ENCODE measurements at regions not wholly inside any gene's neighbourhood (a gene's known extent, or its start where the extent isn't known, plus 50 kb on each side); places are given as distances from the start of the nearest gene placed in this dataset.

- Histone ChIP-seq H3K27ac (no peak overlapping the region), H3K4me1 (ENCODE audit: low read depth) (no peaks in the 10 kb centered on the region), H3K4me3 (no peak overlapping the region), H3K36me3 (no peaks in the 10 kb centered on the region), H3K9me3 (ENCODE audit: low read depth) (peaks cover 5% of the 10 kb centered on the region), H3K27me3 (no peaks in the 10 kb centered on the region)
- no peak for DNase-seq (ENCODE audit: low read depth in 1 of 2, low spot score in 1 of 2)
- TF ChIP-seq CTCF (IDR thresholded peaks at IDR 0.05; ENCODE audit: low read depth, low read length), result no peak
Observed at GRCh38 chr10:109427411-109427810, 495.9 kb downstream of the XPNPEP1 start.

- TF ChIP-seq CTCF (IDR thresholded peaks at IDR 0.05; ENCODE audit: low read depth, low read length), result no peak
- H3K27me3 ChIP-seq, result no peaks in the 10 kb centered on the region
- DNase-seq (ENCODE audit: low read depth in 1 of 2, low spot score in 1 of 2), result no peak
Observed at GRCh38 chr10:109426987-109427386, 496.3 kb downstream of the XPNPEP1 start.

GRCh38 chr10:109418795-109419194 lies 504.5 kb downstream of the XPNPEP1 start:
- no peak for TF ChIP-seq CTCF (IDR thresholded peaks at IDR 0.05; ENCODE audit: low read depth, low read length)
- H3K27ac ChIP-seq, result no peak overlapping the region

More at GRCh38 chr10:109426987-109427386, 496.3 kb downstream of the XPNPEP1 start:
- Histone ChIP-seq H3K36me3 (no peaks in the 10 kb centered on the region), H3K9me3 (ENCODE audit: low read depth) (peaks cover 5% of the 10 kb centered on the region), H3K4me3 (no peak overlapping the region), H3K27ac (no peak overlapping the region), H3K4me1 (ENCODE audit: low read depth) (no peaks in the 10 kb centered on the region)

GRCh38 chr10:109417803-109418202 lies 505.5 kb downstream of the XPNPEP1 start:
- Histone ChIP-seq H3K4me3 (no peak overlapping the region), H3K36me3 (no peaks in the 10 kb centered on the region), H3K9me3 (ENCODE audit: low read depth) (peaks cover 4% of the 10 kb centered on the region), H3K27me3 (no peaks in the 10 kb centered on the region), H3K4me1 (ENCODE audit: low read depth) (no peaks in the 10 kb centered on the region), H3K27ac (no peak overlapping the region)
- DNase-seq (ENCODE audit: low read depth in 1 of 2, low spot score in 1 of 2), result no peak
- TF ChIP-seq CTCF (IDR thresholded peaks at IDR 0.05; ENCODE audit: low read depth, low read length), result no peak

More at GRCh38 chr10:109418795-109419194, 504.5 kb downstream of the XPNPEP1 start:
- no peaks in the 10 kb centered on the region for H3K4me1 ChIP-seq (ENCODE audit: low read depth)
- H3K9me3 ChIP-seq (ENCODE audit: low read depth), result peaks cover 4% of the 10 kb centered on the region
- no peak for DNase-seq (ENCODE audit: low read depth in 1 of 2, low spot score in 1 of 2)
- H3K27me3 ChIP-seq, result no peaks in the 10 kb centered on the region
- H3K4me3 ChIP-seq, result no peak overlapping the region
- H3K36me3 ChIP-seq, result no peaks in the 10 kb centered on the region

- no peak for TF ChIP-seq CTCF (IDR thresholded peaks at IDR 0.05; ENCODE audit: low read depth, low read length)
- H3K9me3 ChIP-seq (ENCODE audit: low read depth), result peaks cover 4% of the 10 kb centered on the region
- H3K4me3 ChIP-seq, result no peak overlapping the region
- no peak for DNase-seq (ENCODE audit: low read depth in 1 of 2, low spot score in 1 of 2)
- H3K36me3 ChIP-seq, result no peaks in the 10 kb centered on the region
- no peaks in the 10 kb centered on the region for H3K27me3 ChIP-seq
- no peaks in the 10 kb centered on the region for H3K4me1 ChIP-seq (ENCODE audit: low read depth)
- no peak overlapping the region for H3K27ac ChIP-seq
Observed at GRCh38 chr10:109412353-109412752, 511.0 kb downstream of the XPNPEP1 start.

GRCh38 chr10:109411917-109412316 lies 511.4 kb downstream of the XPNPEP1 start:
- no peaks in the 10 kb centered on the region for H3K27me3 ChIP-seq
- no peak for TF ChIP-seq CTCF (IDR thresholded peaks at IDR 0.05; ENCODE audit: low read depth, low read length)
- H3K4me1 ChIP-seq (ENCODE audit: low read depth), result no peaks in the 10 kb centered on the region
- peaks cover 4% of the 10 kb centered on the region for H3K9me3 ChIP-seq (ENCODE audit: low read depth)
- no peak for DNase-seq (ENCODE audit: low read depth in 1 of 2, low spot score in 1 of 2)
- no peaks in the 10 kb centered on the region for H3K36me3 ChIP-seq
- no peak overlapping the region for H3K27ac ChIP-seq
- H3K4me3 ChIP-seq, result no peak overlapping the region
